ENCODE measurements at regions not wholly inside any gene's neighbourhood (a gene's known extent, or its start where the extent isn't known, plus 50 kb on each side); places are given as distances from the start of the nearest gene placed in this dataset.

DNA sequence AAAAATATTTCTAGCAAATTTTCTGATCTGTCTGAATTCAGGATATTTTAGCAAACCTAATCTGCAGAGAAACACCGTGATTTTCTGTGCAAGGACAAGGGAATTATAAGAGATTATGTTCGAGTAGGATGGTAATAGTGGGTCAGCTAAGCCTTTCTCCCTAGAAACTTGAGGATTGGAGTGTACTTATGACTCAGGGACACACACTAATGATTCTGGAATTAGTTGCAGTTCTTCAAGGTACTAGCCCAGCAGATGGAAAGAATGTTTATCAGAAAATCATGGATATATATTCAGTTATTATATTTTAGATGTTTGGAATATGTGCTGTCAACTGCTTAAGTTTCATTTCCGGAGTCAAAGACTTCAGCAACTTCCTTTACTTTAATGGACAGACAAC lies 177.1 kb upstream of the MAP3K7 start:
- TF ChIP-seq CTCF (conservative IDR thresholded peaks at IDR 0.05): no peak
- TF ChIP-seq EZH2 (IDR thresholded peaks at IDR 0.05; ENCODE audit: low read depth): no peak
